Osteoblast (primary cell): ENCODE measurements at regions not wholly inside any gene's neighbourhood (a gene's known extent, or its start where the extent isn't known, plus 50 kb on each side); places are given as distances from the start of the nearest gene placed in this dataset.
"Not testable (repeated sequence)": the region's sequence is repeated elsewhere in the genome, so short reads cannot be mapped to it uniquely, and the experiment has no call there.

Experiments
- DNase-seq: peaks from one replicate; pipeline ENCODE4 v3.0.0; 2011; ENCODE audit warnings: low spot score, mixed read lengths; ENCODE audit not compliant: insufficient read length; ENCODE audit errors: missing footprints
- H2AFZ ChIP-seq: 2 replicates; pipeline ENCODE4 v1.6.0; 2011; ENCODE audit warnings: mild to moderate bottlenecking, low read length
- H3K27ac ChIP-seq: 2 replicates; pipeline ENCODE4 v1.5.1; 2011; ENCODE audit warnings: mild to moderate bottlenecking, low read depth, low read length, moderate library complexity
- H3K27me3 ChIP-seq: 2 replicates; pipeline ENCODE4 v1.6.0; 2012; ENCODE audit warnings: mild to moderate bottlenecking, control low read depth, inconsistent platforms, low read length, moderate library complexity; ENCODE audit not compliant: insufficient read depth
- H3K36me3 ChIP-seq: 2 replicates; pipeline ENCODE4 v1.5.1; 2011; ENCODE audit warnings: mild to moderate bottlenecking, low read length, control low read depth, moderate library complexity; ENCODE audit not compliant: insufficient read depth
- H3K4me1 ChIP-seq: 2 replicates; pipeline ENCODE4 v1.5.1; 2011; ENCODE audit warnings: mild to moderate bottlenecking, low read length, control low read depth, moderate library complexity; ENCODE audit not compliant: insufficient read depth
- H3K4me2 ChIP-seq: 2 replicates; pipeline ENCODE4 v1.6.0; 2011; ENCODE audit warnings: mild to moderate bottlenecking, low read length; ENCODE audit not compliant: insufficient read depth
- H3K4me3 ChIP-seq: fragments of 200-600 bp; sonication (generic); 3 replicates; pipeline ENCODE4 v1.5.1; 2012; ENCODE audit warnings: mild to moderate bottlenecking, low read length, inconsistent platforms; ENCODE audit not compliant: insufficient read depth
- H3K79me2 ChIP-seq: 2 replicates; pipeline ENCODE4 v1.6.0; 2012; ENCODE audit warnings: mild to moderate bottlenecking, low read length, control low read depth, inconsistent platforms; ENCODE audit not compliant: insufficient read depth
- H3K9me3 ChIP-seq: 2 replicates; pipeline ENCODE4 v1.5.1; 2011; ENCODE audit warnings: low read depth, low read length, control low read depth
- H4K20me1 ChIP-seq: 2 replicates; pipeline ENCODE4 v1.6.0; 2012; ENCODE audit warnings: mild to moderate bottlenecking, low read length, control low read depth; ENCODE audit not compliant: insufficient read depth
- TF ChIP-seq, protein P1 (sequence below): IDR thresholded peaks from 2 replicates; pipeline ENCODE4 v1.5.1; 2011; ENCODE audit warnings: mild to moderate bottlenecking, low read depth, low read length, moderate library complexity; ENCODE audit errors: extremely low read depth

DNA sequence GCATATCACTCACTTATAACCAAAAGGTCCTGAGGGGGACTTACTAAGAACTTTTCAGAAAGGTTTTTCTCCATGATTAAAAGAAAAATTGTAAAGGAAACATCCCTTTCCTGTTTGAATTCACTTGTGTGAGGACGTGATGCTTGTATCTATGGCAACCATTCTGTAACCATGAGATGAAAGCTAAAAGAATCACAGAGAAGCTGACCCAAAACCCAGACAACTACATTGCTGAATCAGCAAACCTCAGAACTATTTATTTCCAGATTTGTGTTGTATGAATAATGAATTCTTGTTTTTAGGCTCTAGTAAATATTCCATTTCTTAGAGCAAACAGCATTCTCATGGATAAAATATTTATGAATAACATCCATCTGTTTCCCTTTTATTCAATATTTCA, 91.2 kb downstream of the RCHY1 start:
- TF ChIP-seq, protein P1, sequence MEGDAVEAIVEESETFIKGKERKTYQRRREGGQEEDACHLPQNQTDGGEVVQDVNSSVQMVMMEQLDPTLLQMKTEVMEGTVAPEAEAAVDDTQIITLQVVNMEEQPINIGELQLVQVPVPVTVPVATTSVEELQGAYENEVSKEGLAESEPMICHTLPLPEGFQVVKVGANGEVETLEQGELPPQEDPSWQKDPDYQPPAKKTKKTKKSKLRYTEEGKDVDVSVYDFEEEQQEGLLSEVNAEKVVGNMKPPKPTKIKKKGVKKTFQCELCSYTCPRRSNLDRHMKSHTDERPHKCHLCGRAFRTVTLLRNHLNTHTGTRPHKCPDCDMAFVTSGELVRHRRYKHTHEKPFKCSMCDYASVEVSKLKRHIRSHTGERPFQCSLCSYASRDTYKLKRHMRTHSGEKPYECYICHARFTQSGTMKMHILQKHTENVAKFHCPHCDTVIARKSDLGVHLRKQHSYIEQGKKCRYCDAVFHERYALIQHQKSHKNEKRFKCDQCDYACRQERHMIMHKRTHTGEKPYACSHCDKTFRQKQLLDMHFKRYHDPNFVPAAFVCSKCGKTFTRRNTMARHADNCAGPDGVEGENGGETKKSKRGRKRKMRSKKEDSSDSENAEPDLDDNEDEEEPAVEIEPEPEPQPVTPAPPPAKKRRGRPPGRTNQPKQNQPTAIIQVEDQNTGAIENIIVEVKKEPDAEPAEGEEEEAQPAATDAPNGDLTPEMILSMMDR: no peak
- no peaks in the 10 kb centered on the region for H3K4me1 ChIP-seq
- no peak overlapping the region for H3K4me2 ChIP-seq
- H3K9me3 ChIP-seq: no peaks in the 10 kb centered on the region
- H4K20me1 ChIP-seq: no peaks in the 10 kb centered on the region
- H3K79me2 ChIP-seq: no peaks in the 10 kb centered on the region
- H2AFZ ChIP-seq: no peak overlapping the region
- no peaks in the 10 kb centered on the region for H3K27me3 ChIP-seq
- no peaks in the 10 kb centered on the region for H3K36me3 ChIP-seq
- H3K27ac ChIP-seq: no peak overlapping the region
- no peak for DNase-seq
- H3K4me3 ChIP-seq: no peak overlapping the region

GRCh38 chr4:75412746-75413145, 101.5 kb downstream of the RCHY1 start:
- TF ChIP-seq, protein P1: no peak
- DNase-seq: no peak
- no peaks in the 10 kb centered on the region for H3K27me3 ChIP-seq

GRCh38 chr4:75398501-75398900, 115.7 kb downstream of the RCHY1 start:
- TF ChIP-seq, protein P1: no peak
- H3K36me3 ChIP-seq: no peaks in the 10 kb centered on the region
- no peak overlapping the region for H3K4me2 ChIP-seq
- no peaks in the 10 kb centered on the region for H4K20me1 ChIP-seq
- no peaks in the 10 kb centered on the region for H3K27me3 ChIP-seq
- no peaks in the 10 kb centered on the region for H3K79me2 ChIP-seq
- H2AFZ ChIP-seq: no peak overlapping the region
- H3K27ac ChIP-seq: no peak overlapping the region
- no peak overlapping the region for H3K4me3 ChIP-seq
- H3K4me1 ChIP-seq: no peaks in the 10 kb centered on the region
- H3K9me3 ChIP-seq: no peaks in the 10 kb centered on the region
- no peak for DNase-seq

More at GRCh38 chr4:75412746-75413145, 101.5 kb downstream of the RCHY1 start:
- no peak overlapping the region for H3K4me2 ChIP-seq
- H4K20me1 ChIP-seq: no peaks in the 10 kb centered on the region
- no peaks in the 10 kb centered on the region for H3K9me3 ChIP-seq
- no peaks in the 10 kb centered on the region for H3K4me1 ChIP-seq
- H3K79me2 ChIP-seq: no peaks in the 10 kb centered on the region
- no peak overlapping the region for H2AFZ ChIP-seq
- no peak overlapping the region for H3K4me3 ChIP-seq
- no peaks in the 10 kb centered on the region for H3K36me3 ChIP-seq
- no peak overlapping the region for H3K27ac ChIP-seq

DNA sequence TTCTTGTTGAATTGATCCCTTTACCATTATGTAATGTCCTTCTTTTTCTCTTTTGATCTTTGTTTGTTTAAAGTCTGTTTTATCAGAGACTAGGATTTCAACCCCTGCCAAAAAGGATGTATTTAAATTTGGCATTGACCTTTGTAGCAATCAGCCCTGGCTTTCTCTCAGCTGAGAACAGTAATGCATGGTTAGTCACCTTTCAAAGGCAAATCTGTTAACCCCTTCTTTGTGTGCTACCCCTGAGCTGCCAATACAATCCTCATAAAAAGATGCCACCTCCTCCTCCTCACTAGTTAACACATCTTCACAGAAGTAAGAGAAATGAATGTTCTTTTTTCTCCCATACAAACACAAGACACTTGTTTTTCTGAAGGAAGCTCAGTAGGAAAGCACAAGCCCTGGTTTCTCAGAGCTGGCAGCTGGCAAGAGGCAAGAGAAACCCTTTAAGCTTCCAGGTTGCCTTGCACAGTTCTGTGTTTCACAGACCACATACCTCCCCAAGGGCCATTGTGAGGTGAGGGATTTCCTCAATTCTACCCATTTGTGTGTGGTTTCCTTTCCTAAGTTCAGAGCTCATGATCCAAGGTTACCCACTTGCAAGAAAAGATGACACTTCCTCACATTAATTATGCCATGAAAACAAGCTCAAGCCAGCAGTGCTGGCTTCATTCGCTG, 122.6 kb downstream of the RCHY1 start:
- H4K20me1 ChIP-seq: no peaks in the 10 kb centered on the region

GRCh38 chr4:75386426-75386825, 127.8 kb downstream of the RCHY1 start:
- H2AFZ ChIP-seq, H3K4me1 ChIP-seq, H3K27ac ChIP-seq, H3K4me2 ChIP-seq, H3K79me2 ChIP-seq, H3K4me3 ChIP-seq, H4K20me1 ChIP-seq, H3K36me3 ChIP-seq, DNase-seq, H3K9me3 ChIP-seq, H3K27me3 ChIP-seq: not testable (repeated sequence)

More for the DNA sequence above, 122.6 kb downstream of the RCHY1 start:
- no peaks in the 10 kb centered on the region for H3K79me2 ChIP-seq
- TF ChIP-seq, protein P1: no peak
- H3K36me3 ChIP-seq: no peaks in the 10 kb centered on the region
- H3K4me1 ChIP-seq: no peaks in the 10 kb centered on the region
- H3K9me3 ChIP-seq: no peaks in the 10 kb centered on the region
- DNase-seq: no peak
- no peak overlapping the region for H2AFZ ChIP-seq
- H3K4me2 ChIP-seq: no peak overlapping the region
- no peak overlapping the region for H3K27ac ChIP-seq
- H3K27me3 ChIP-seq: no peaks in the 10 kb centered on the region
- no peak overlapping the region for H3K4me3 ChIP-seq
